ENCODE measurements at regions not wholly inside any gene's neighbourhood (a gene's known extent, or its start where the extent isn't known, plus 50 kb on each side); places are given as distances from the start of the nearest gene placed in this dataset.

DNA sequence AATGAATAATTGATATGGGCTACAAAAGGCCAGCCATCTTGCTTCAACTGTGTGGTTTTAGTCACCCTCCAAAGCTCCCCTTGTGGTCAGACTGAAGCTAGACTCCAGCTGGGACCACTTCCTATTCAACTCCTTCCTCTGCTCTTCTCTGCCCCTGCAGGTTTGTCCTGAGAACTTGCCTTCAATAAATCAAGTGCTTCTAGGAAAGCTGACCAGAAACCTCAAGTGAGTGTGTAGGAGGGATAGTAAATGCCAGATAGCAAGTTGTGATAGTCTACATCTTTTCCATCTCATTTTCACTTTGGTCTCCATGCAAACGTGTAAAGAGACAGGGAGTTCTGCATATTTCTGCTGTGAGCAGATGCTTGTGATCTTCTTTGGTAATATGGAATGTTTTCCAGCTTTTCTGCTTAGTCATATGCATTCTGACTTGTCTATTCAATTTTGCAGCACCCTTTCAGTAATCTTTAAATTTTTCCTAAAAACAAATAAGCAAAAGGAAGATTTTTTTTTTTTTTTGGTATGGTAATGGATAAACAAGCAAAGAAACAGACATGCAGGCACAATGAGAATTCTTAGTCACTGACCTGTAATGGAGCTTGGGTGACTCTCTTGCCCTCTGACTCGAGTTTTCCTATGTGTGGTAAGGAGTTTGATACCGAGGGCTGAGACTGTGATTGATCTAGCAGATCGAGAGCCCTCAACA, 201.3 kb upstream of the BTBD3 start:
- DNase-seq (ENCODE audit: low read depth in 2 of 2) = no peak

DNA sequence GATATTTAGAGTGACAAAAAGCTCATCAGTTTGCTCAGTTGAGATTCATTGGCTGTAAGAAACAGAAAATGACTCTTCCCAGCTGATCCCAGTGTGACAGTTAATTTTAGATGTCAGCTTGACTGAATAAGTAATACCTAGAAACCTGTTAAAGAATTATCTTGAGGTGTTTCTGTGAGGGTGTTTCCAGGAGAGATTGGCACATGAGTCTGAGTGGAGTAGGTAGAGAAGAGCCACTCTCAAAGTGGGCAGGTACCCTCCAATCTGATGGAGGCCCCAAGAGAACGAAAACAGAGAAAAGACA, 200.8 kb upstream of the BTBD3 start:
- DNase-seq (ENCODE audit: low read depth in 2 of 2) = no peak

DNA sequence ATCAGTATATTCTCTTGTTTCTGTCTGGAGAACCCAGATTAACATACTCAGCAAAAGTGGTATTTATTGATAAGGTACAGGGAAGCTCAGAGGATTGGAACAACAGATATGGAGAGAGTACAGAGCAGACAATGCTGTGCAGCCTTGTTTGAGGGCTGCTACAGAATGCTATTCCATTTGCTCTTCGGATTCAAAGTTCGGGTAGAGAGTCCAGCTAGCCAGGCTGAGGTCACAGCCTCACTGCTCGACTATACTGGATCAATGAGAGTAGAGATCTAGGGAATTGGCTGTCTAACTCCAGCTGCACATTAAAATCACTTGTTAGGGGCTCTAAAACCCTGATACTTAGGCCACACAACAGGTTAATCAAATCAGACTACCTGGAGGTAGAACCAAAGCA, 200.1 kb upstream of the BTBD3 start:
- DNase-seq (ENCODE audit: low read depth in 2 of 2) = no peak

DNA sequence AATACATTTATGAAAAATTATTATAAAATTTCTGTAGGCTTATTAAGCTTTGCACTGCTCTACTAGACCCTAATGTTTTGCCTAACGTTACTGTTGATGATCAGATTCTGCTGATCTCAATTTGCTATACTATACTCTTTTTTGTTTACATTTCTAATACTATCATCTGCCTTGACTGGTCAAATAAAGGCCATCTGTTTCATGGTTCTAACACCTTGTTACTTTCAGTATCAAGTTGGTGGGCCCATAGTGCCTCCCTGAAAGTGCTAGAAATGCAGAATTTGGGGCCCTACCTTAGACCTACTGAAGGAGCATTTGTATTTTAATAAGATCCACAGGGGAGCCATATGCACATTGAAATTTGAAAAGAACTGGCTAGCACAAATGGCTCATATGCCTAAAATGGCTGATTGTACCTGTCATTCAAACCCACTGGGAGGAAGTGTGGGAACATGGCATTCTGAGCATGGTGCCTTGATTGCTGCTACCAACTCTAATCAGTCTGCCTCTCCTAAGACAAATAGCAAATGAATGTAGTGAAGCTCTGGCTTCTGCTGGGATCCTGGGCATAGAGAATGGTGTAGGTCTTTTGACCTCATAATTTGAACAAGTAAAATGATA, 199.1 kb upstream of the BTBD3 start:
- DNase-seq (ENCODE audit: low read depth in 2 of 2) = no peak

DNA sequence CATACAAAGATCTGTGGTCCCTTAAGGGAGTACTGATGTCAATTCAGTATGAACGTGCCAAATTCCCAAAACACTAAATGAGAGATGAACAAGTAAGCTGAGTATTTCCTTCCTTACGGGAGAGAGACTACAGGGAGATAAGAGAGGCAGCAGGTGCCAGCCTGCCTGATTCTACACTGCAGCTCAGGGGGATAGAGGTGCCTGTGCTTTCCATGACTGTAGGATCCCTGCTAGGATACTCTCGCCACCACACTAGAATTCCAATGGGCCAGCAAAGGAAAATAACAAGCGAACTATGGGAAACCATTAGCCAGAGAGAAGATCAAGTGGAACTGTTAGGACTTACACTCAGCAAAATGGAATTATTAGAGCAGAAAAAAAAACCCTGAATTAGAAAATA, 198.5 kb upstream of the BTBD3 start:
- DNase-seq (ENCODE audit: low read depth in 2 of 2) = no peak

DNA sequence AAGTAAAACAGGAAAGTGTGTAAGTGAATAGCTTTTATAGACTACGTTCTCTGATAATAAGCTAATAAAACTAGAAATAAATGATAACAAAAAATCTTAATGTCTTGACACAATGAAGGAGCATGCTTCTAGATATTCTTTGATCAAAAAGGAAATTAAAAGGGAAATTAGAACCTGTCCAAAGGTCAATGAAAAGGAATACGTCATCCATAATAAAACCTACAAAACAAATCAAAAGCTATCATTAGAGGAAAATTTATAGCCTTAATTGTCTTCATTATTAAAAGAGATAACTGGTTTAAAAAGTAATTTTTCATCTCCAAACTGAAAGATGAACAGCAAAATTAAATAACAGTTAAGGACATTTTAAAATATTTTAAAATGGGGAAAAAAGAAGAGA, 196.3 kb upstream of the BTBD3 start:
- no peak for DNase-seq (ENCODE audit: low read depth in 2 of 2)

DNA sequence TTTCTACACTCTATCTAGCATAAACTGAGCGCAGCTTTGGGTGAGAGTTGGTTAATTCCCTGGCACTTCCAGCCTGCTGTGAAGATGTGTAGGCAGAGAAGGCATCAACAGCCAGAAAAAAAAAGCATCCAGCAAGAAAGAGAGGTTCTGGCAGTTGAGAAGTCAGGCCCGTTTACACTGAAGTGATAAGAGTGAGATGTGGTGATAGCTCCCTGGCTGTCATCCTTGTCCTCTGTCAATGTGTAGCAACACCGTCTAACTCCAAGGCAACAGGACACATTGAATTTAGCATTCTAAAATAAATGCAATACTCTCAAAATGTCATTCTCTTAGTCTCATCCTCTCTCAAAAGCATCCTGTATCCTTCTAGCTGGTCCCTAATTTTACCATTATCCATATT, 193.6 kb upstream of the BTBD3 start:
- DNase-seq (ENCODE audit: low read depth in 2 of 2) = no peak

DNA sequence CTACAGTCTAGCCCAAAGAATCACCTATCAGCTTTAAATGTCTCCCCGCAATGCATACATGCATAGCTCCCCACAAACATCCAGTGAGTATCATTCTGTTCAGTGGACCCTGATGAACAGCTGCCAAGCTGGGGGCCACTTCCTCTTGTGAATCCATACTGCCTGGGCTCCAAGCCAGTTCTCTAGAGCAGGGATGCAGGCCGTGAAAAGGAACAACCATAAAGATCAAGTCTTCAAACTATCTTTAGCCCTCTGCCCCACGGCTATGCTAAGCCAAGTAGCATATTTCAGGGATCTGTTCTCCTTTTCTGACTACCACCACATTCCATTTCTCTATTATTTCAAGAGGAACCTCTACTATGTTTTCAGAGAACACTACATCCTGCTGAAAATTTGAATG, 191.7 kb upstream of the BTBD3 start:
- no peak for DNase-seq (ENCODE audit: low read depth in 2 of 2)

DNA sequence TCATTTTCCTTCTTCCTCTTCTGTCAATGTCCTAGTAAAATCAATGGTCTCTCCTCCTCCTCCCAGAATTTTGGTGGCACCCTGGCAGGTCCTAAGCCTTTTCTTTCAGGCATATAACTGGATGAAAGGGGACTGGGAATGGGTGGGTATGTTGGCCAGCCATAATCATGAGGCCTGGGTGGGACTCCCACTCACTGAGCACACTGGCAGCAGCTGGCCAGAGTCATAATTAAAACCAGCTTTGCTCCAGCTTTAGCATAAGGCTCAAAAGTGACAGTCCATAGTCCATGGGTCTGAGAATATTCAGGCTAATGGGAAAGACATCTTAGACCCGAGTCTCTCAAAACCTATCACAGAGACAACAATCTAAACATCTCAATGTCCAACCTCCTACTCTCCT, 190.0 kb upstream of the BTBD3 start:
- no peak for DNase-seq (ENCODE audit: low read depth in 2 of 2)

DNA sequence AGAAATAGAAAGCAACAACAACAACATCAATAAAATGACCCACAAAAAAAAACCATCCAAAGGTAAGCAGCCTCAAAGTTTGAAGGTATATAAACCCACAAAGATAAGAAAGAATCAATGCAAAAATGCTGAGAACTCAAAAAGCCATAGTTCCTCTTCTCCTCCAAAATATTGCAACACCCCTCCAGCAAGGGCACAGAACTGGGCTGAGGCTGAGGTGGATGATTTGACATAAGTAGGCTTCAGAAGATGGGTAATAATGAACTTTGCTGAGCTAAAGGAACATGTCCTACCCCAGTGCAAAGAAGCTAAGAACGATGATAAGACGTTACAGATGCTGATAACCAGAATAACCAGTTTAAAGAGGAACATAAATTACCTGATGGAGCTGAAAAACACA, 188.8 kb upstream of the BTBD3 start:
- no peak for DNase-seq (ENCODE audit: low read depth in 2 of 2)

DNA sequence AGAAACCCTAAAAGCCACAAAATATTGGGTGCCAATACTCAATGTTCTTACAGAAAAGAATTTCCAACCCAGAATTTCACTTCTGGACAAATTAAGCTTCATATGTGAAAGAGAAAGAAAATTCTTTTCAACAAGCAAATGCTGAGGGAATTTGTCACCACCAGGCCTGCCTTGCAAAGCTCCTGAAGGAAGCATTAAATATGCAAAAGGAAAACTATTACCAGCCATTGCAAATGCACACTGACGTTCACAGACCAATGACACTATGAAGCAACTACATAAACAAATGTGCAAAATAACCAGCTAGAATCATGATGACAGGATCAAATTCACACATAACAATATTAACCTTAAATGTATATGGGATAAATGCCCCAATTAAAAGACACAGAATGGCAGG, 187.9 kb upstream of the BTBD3 start:
- no peak for DNase-seq (ENCODE audit: low read depth in 2 of 2)

DNA sequence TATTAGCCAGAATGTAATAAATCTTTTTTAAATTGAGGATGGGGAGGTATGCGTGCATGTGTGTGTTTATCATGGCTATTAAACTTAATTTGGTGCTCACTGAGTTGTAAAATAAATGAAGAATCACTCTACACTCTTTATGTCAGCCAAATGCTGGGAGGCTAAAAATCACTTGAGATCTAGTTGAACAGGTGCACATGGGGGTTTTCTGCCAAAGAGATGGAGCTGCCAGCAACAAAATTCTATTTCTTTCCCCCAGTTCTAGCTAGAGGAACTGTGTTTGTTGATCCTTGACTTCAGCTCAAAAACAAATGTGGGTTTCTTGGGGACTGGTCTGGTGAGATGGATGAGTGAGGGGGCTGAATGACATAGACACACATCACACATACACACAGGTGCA, 183.3 kb upstream of the BTBD3 start:
- DNase-seq (ENCODE audit: low read depth in 2 of 2) = no peak

DNA sequence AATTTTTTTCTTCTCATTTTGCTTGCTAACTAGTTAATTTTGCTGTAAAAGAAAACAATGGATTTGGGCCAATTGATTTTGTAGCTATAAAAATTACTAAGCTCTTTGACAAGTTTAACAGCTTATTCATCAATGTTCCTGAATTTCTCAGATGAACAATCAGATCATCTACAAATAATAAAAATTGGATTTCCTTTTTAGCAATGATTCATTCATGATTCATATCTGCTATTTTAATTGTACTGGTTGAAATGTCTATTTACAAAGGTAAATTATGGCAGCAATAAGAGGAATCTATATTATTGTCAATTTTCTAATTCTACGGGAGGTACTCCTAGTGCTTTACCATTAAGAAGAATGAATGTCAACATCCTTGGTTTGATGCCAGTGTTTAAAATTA, 178.8 kb upstream of the BTBD3 start:
- no peak for DNase-seq (ENCODE audit: low read depth in 2 of 2)

DNA sequence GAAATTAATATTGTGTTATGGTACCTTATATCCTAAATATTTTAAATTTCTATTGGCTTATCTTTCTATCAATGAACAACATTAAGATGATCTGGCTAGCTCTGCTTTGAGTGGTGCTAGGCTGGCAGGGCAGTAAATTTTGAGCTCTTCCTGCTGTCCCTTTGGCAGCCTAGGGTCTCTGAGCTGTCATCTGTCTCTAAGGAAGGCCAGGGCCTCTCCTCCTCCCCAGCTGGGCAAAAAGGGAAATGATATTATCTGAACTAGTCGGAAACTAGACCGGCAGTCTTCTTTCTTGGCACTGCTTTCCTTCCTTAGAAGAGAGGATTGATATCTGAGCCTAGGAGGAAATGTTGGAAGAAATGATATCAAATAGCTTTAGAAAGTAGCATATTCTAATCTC, 176.7 kb upstream of the BTBD3 start:
- DNase-seq (ENCODE audit: low read depth in 2 of 2) = no peak

DNA sequence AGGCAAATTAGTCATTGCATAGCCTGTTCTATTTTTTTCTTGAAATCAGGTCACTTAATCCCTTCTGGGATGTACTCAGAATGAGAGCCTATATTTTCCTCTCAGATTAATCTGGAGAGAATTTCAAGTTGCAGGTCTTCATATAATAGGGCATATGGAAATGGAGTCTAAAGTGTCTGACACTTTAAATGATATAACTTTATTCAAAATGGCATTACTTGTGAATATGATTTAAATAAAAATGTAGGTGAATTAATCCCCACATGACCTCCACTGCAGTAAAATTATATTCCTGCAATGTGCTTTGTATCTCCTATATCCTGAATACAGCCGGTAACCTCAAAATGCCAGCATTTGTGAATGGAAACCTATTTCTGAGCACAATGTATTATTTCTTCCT, 172.5 kb upstream of the BTBD3 start:
- no peak for DNase-seq (ENCODE audit: low read depth in 2 of 2)

DNA sequence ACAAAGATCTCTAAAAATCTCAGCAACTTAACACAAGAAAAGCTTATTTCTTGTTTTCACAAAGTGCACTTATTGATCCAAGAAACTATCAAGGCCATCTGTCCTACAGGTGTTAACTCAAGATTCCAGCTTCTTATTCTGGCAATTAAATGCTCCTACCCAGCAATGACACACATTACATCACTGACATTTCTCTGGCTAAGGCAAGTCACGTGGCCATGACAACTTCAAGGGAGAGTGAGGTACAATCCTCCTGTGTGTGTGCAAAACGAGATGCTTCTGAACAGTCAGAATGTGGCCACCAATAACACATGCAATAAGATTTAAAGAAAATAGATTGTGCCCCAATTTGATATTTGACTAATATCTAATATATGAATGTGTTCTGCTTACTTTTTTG, 169.3 kb upstream of the BTBD3 start:
- DNase-seq (ENCODE audit: low read depth in 2 of 2) = no peak

DNA sequence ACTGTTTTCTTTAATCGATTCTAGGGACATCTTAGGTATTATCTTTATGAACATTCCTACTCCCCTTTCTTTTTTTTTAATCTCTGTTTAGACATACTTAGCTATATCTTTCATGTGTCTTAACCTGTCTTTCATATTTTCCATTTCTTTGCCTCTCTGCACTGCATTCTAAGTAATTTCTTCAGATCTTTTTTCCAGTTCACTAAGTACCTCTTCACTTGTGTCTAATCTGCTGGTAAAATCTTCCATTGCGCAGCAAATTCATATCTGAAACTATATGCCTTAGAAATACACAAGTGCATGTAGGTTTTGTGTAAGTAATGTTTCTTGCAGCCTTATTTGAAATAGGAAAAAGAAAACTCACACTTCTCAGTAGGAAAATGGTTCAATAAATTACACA, 165.4 kb upstream of the BTBD3 start:
- no peak for DNase-seq (ENCODE audit: low read depth in 2 of 2)

DNA sequence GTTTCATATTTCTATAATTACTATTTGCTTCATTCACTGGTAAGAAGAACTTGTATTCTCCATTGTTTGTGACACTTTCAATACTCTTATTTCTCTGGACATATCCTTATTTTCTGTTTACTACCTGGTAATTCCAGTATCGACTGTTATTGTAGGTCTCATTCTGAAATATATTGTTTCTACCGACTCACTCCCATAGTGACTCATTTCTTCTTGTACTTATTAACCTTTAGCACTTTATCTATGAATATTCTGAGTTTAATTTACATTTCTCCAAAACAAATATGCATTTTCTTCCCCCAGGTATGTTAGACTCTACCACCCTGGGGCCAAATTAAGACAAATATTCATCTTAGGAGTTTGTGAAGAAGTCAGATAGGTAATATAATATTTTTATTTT, 164.5 kb upstream of the BTBD3 start:
- no peak for DNase-seq (ENCODE audit: low read depth in 2 of 2)

DNA sequence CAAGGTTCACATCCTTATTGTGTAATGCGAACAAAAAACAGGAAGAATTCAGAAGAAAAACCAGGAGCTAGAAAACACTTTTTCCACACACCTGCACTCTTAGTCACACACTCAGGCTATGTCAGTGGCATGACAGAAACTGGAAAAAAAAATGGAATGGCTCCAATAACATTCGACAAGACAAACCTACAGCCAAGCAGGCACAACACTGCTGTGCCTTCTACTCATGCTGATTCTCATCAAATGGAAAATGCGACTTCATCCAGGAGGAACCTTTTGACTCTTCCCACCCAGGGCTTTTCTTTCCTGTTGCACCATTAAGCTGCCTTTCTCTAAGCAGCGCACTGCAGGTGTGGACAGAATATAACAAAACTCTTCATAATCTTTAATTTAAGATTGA, 163.2 kb upstream of the BTBD3 start:
- no peak for DNase-seq (ENCODE audit: low read depth in 2 of 2)

DNA sequence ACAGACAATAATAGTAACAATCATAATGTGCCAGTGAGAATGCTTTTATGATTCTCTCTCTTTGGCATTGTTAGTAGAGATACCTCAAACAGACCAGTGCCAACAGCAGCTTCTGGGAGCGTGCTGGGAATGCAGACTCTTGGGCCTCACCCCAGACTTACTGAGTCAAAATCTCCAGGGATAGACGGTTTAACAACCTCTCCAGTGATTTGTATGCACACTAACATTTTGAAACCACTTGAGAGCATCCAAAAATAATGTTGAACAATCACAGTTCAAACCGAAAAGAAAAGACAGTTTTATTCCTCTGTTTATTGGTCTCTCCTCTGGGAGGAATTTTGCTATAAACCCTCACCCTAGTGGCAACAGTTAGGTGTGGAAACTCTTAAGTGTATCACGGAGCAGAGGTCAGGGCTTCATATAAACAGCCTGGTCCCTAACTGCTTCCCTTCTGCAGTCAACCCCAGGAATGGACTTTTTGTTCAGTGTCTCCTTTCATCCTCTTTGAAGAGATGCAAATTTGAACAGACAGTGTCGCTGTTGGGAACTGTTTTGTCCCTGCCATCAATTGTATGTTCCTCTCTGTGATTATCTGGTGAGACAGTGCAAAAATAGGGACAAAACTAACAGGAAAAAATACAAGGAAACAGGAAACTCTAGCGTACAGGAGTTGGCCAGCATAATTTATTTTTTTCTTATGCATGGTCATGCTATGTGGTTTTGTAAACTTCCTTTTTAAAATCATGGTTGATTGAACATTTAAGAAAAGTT, 162.4 kb upstream of the BTBD3 start:
- no peak for DNase-seq (ENCODE audit: low read depth in 2 of 2)

DNA sequence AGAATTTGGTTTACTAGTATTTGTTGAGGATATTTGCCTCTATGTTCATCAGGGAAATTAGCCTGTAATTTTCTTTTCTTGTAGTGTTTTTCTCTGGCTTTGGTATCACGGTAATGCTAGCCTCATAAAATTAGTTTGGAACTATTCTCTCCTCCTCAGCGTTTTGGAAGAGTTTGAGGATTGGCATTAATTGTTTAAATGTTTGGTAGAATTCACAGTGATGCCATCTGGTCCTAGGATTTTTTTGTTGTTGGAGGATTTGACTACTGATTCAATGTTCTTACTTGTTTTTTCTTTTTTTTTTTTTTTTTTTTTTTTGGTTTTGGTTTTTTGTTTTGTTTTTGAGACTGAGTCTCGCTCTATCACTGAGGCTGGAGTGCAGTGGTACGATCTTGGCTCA, 156.2 kb upstream of the BTBD3 start:
- DNase-seq (ENCODE audit: low read depth in 2 of 2) = no peak

DNA sequence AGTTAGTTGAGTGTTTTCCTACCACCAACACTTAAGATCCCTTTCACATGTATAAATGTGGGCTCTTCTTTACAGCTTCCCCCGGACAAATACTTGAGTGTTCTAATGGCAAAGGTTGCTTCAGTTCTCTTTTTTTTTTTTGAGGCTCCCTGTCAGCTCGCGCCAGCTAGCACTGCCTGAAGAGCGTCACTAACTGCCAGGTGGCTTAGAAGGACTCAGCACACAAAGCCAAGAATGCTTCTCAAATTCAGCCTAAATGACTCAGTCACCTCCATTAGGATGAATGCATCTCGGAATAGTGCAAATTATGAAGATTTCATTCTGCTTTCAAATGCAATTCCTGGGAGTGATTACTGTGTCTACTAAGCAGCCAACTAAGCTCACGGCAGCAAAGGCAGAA, 150.7 kb upstream of the BTBD3 start:
- DNase-seq (ENCODE audit: low read depth in 2 of 2) = no peak

DNA sequence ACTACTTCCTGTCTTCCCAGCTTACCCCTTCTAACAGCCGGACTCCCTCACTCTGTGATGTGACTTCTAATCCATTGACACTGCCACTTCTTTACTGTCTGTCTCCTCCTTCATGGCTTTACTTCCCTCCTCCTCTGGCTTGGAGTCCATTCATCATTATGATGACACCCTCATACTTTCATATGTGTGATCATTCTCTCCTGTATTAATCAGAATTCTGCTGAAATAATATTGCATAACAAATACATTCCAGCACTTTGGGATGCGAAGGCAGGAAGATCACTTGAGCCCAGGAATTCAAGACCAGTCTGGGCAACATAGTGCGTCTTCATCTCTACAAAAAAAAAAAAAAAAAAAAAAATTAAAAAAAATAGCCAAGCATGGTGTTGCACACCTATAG, 147.9 kb upstream of the BTBD3 start:
- no peak for DNase-seq (ENCODE audit: low read depth in 2 of 2)
